SK-N-SH (cell line): ENCODE measurements at regions not wholly inside any gene's neighbourhood (a gene's known extent, or its start where the extent isn't known, plus 50 kb on each side); places are given as distances from the start of the nearest gene placed in this dataset.

ENCODE experiments used
- CTCF ChIA-PET: fragments of 300-600, 350-600 bp; formaldehyde crosslinking; extraction: SDS; loops from one replicate; lab custom pipeline; 2021; lab: Yijun Ruan, JAX
- POLR2A ChIA-PET: fragments of 350-600 bp; sonication (Branson Sonifier 250); formaldehyde crosslinking; extraction: SDS; loops from one replicate; lab custom pipeline; 2020; ENCODE audit warnings: antibody characterized with exemption, inconsistent platforms; lab: Yijun Ruan, JAX
- DNase-seq: peaks from one replicate; pipeline ENCODE4 v3.0.0; 2012
- H2AFZ ChIP-seq: fragments of 200-600 bp; sonication (generic); 2 replicates; pipeline ENCODE4 v1.8.1; 2016; ENCODE audit warnings: antibody characterized with exemption, mild to moderate bottlenecking, low read depth
- H3F3A ChIP-seq: fragments of 200-600 bp; sonication (generic); replicated peaks from 2 replicates; pipeline ENCODE3; 2016; ENCODE audit warnings: antibody characterized with exemption, mild to moderate bottlenecking; ENCODE audit not compliant: insufficient read depth
- H3K27ac ChIP-seq, 2 experiments: fragments of 200-500 bp in 1 of 2; fragments of 200-600 bp in 1 of 2; sonication (Bioruptor generic) in 1 of 2; sonication (generic), shearing (Covaris generic) in 1 of 2; 2 replicates each; pipeline versions ENCODE4 v1.5.1 to v1.6.1; 2014 to 2016; ENCODE audit warnings: low read depth in 2 of 2, inconsistent platforms in 1 of 2, low read length in 1 of 2, mild to moderate bottlenecking in 1 of 2, mixed read lengths in 1 of 2
- H3K27me3 ChIP-seq: fragments of 200-600 bp; sonication (generic), shearing (Covaris generic); 2 replicates; pipeline ENCODE4 v1.6.1; 2016; ENCODE audit warnings: mixed run types; ENCODE audit not compliant: insufficient read depth
- H3K36me3 ChIP-seq, 2 experiments: fragments of 200-500 bp in 1 of 2; fragments of 200-600 bp in 1 of 2; sonication (Bioruptor generic) in 1 of 2; sonication (generic) in 1 of 2; replicated peaks in 1 of 2; 2 replicates each; pipeline versions ENCODE3 to v1.5.1; 2014 to 2016; ENCODE audit warnings: low read length in 1 of 2, mild to moderate bottlenecking in 1 of 2; ENCODE audit not compliant: insufficient read depth in 2 of 2, control insufficient read depth in 1 of 2
- H3K4me1 ChIP-seq, 2 experiments: fragments of 200-500 bp in 1 of 2; fragments of 200-600 bp in 1 of 2; sonication (Bioruptor generic) in 1 of 2; sonication (generic), shearing (Covaris generic) in 1 of 2; 2 replicates each; pipeline versions ENCODE4 v1.5.1 to v1.6.1; 2014 to 2016; ENCODE audit warnings: low read depth in 1 of 2, low read length in 1 of 2, mixed run types in 1 of 2; ENCODE audit not compliant: insufficient read depth in 2 of 2, control insufficient read depth in 1 of 2
- H3K4me2 ChIP-seq: fragments of 200-600 bp; sonication (generic), shearing (Covaris generic); 2 replicates; pipeline ENCODE4 v1.6.1; 2017; ENCODE audit warnings: mixed run types
- H3K4me3 ChIP-seq, 2 experiments: fragments of 200-500 bp in 1 of 2; fragments of 200-600 bp in 1 of 2; sonication (Bioruptor generic) in 1 of 2; sonication (generic), shearing (Covaris generic) in 1 of 2; 2 replicates each; pipeline versions ENCODE4 v1.5.1 to v1.8.1; 2014 to 2016; ENCODE audit warnings: low read depth in 2 of 2, inconsistent platforms in 1 of 2, low read length in 1 of 2, mild to moderate bottlenecking in 1 of 2, mixed read lengths in 1 of 2, moderate library complexity in 1 of 2
- H3K79me2 ChIP-seq: fragments of 200-600 bp; sonication (generic); 2 replicates; pipeline ENCODE4 v1.8.1; 2017; ENCODE audit warnings: mild to moderate bottlenecking; ENCODE audit not compliant: insufficient read depth
- H3K9ac ChIP-seq: fragments of 200-600 bp; sonication (generic); 2 replicates; pipeline ENCODE4 v1.6.1; 2017; ENCODE audit warnings: mixed run types
- H3K9me2 ChIP-seq: fragments of 200-600 bp; sonication (generic); 2 replicates; pipeline ENCODE4 v1.6.1; 2017; ENCODE audit warnings: mixed run types
- H3K9me3 ChIP-seq: fragments of 200-600 bp; sonication (generic); 2 replicates; pipeline ENCODE4 v1.6.1; 2017; ENCODE audit warnings: mixed run types, mild to moderate bottlenecking, moderate library complexity
- H4K20me1 ChIP-seq: fragments of 200-600 bp; sonication (generic); 2 replicates; pipeline ENCODE4 v1.6.1; 2017; ENCODE audit warnings: mild to moderate bottlenecking, mixed run types; ENCODE audit not compliant: insufficient read depth
- CHD2 ChIP-seq: fragments of 150-350 bp; IDR thresholded peaks from 2 replicates; pipeline ENCODE4 v1.6.1; 2018; ENCODE audit warnings: low read length; ENCODE audit not compliant: partially characterized antibody
- ELF1 ChIP-seq: IDR thresholded peaks from 2 replicates; pipeline ENCODE4 v1.4.0; 2012
- EP300 ChIP-seq, 2 experiments: IDR thresholded peaks; 2 replicates each; pipeline versions ENCODE4 v1.4.0 to v1.6.1; 2012; ENCODE audit warnings: borderline replicate concordance in 1 of 2, low read depth in 1 of 2, low read length in 1 of 2
- EZH2phosphoT487 ChIP-seq: fragments of 200-600 bp; sonication (generic); IDR thresholded peaks from 2 replicates; pipeline ENCODE4 v1.6.1; 2017; ENCODE audit warnings: low read depth, mixed run types, mild to moderate bottlenecking, antibody characterized with exemption, moderate library complexity, borderline replicate concordance
- FOSL2 ChIP-seq: IDR thresholded peaks from 2 replicates; pipeline ENCODE4 v1.4.0; 2012; ENCODE audit warnings: low read depth, mild to moderate bottlenecking, moderate library complexity, borderline replicate concordance
- FOXM1 ChIP-seq: IDR thresholded peaks from 2 replicates; pipeline ENCODE4 v1.4.0; 2012; ENCODE audit warnings: low read depth, mild to moderate bottlenecking
- GATA2 ChIP-seq: sonication (generic); formaldehyde crosslinking; IDR thresholded peaks from 2 replicates; pipeline ENCODE4 v1.5.0; 2020; ENCODE audit warnings: mild to moderate bottlenecking, missing genetic modification reagents
- MEF2A ChIP-seq: IDR thresholded peaks from 2 replicates; pipeline ENCODE4 v1.4.0; 2012; ENCODE audit warnings: low read depth, borderline replicate concordance
- NFIC ChIP-seq: IDR thresholded peaks from 2 replicates; pipeline ENCODE4 v1.4.0; 2012; ENCODE audit warnings: borderline replicate concordance
- NRF1 ChIP-seq: IDR thresholded peaks from 2 replicates; pipeline ENCODE4 v1.6.1; 2012; ENCODE audit warnings: low read depth, mild to moderate bottlenecking, low read length
- PBX3 ChIP-seq: IDR thresholded peaks from 2 replicates; pipeline ENCODE4; 2012
- TCF12 ChIP-seq: IDR thresholded peaks from 2 replicates; pipeline ENCODE4 v1.4.0; 2012
- WGBS: methylation state at CpG from one replicate; pipeline ENCODE4 v1.1.6; 2017; ENCODE audit warnings: low lambda C conversion rate; 5-methylcytosine and 5-hydroxymethylcytosine counted together
- TF ChIP-seq, protein P1 (sequence below): IDR thresholded peaks from 2 replicates; pipeline ENCODE4 v1.4.0; 2012; ENCODE audit warnings: low read depth

- Histone ChIP-seq H3K9me3 (no peaks in the 10 kb centered on the region), H4K20me1 (no peaks in the 10 kb centered on the region), H3K4me3 (no peak overlapping the region), H3K79me2 (no peaks in the 10 kb centered on the region), H2AFZ (no peak overlapping the region), H3K36me3 (no peaks in the 10 kb centered on the region), H3K4me2 (no peak overlapping the region), H3K27ac (peak overlapping the region; percentile 36 to 79; a peak in 3 of 4 replicates), H3K9me2 (no peaks in the 10 kb centered on the region), H3K9ac (no peak overlapping the region), H3K4me1 (peaks cover 0 to 10% of the 10 kb centered on the region in 2 experiments; a peak in 2 of 4 replicates), H3F3A (peaks cover 15% of the 10 kb centered on the region), H3K27me3 (no peaks in the 10 kb centered on the region)
- CTCF ChIA-PET: no interaction called here
- TF ChIP-seq EZH2phosphoT487 (no peak), TCF12 (no peak), GATA2 (CRISPR knock-in tag) (no peak), MEF2A (no peak)
- POLR2A ChIA-PET: no interaction called here
- WGBS: 50% methylated on average over 1 of the region's 1 CpG
- DNase-seq: no peak
These were observed 285.7 kb upstream of the MME start for GRCh38 chr3:154794391-154794790.

DNA sequence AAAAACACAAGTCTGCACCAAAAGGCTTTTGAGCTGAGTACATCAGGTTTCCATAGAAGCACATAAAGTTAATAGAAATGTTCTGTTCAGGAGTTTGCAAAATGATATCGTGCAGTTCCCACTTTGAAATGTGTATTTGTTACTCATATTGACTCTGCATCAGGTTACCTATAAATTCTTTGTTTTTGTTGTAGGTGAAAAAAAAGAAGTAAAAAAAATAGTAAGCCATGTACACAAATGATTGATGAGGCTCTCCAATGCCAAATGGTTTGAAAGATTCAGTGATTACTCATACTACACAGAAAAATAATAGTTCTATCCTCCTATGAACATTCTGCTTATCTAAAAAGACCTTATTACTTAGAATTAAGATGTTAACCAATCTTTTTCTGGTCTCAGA, 287.3 kb upstream of the MME start:
- TF ChIP-seq NFIC (no peak), ELF1 (no peak), FOXM1 (no peak), FOSL2 (peak; percentile 27; the same call in 1 of the 2 replicates), CHD2 (no peak), NRF1 (no peak), EP300 (IDR thresholded peaks at IDR 0.05; ENCODE audit: borderline replicate concordance in 1 of 2, low read depth in 1 of 2, low read length in 1 of 2) (no peak), PBX3 (peak; percentile 53; the same call in 1 of the 2 replicates), GATA2 (CRISPR knock-in tag) (no peak)
- TF ChIP-seq, protein P1, sequence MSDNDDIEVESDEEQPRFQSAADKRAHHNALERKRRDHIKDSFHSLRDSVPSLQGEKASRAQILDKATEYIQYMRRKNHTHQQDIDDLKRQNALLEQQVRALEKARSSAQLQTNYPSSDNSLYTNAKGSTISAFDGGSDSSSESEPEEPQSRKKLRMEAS: no peak
- WGBS: 10% methylated on average over 1 of the region's 1 CpG
- peak overlapping the region in 1 of 2 experiments; percentile 36; a peak in 1 of 4 replicates for H3K27ac ChIP-seq
- no peaks in the 10 kb centered on the region for H3K36me3 ChIP-seq
- no peak for DNase-seq
- no peak overlapping the region for H3K4me2 ChIP-seq
- H4K20me1 ChIP-seq: no peaks in the 10 kb centered on the region
- H3K4me3 ChIP-seq: no peak overlapping the region
- no peaks in the 10 kb centered on the region for H3K9me3 ChIP-seq
- H2AFZ ChIP-seq: 0 out of 2 replicates have a peak overlapping the region, but pooled peaks have one; percentile 20
- no peaks in the 10 kb centered on the region for H3K9me2 ChIP-seq
- H3K27me3 ChIP-seq: no peaks in the 10 kb centered on the region
- H3K79me2 ChIP-seq: no peaks in the 10 kb centered on the region
- peaks cover 0 to 10% of the 10 kb centered on the region in 2 experiments; a peak in 2 of 4 replicates for H3K4me1 ChIP-seq
- no peak overlapping the region for H3K9ac ChIP-seq
- peaks cover 14% of the 10 kb centered on the region for H3F3A ChIP-seq
- ChIA-PET POLR2A (no interaction called here), CTCF (no interaction called here)
